HEK293 (cell line): ENCODE measurements at regions not wholly inside any gene's neighbourhood (a gene's known extent, or its start where the extent isn't known, plus 50 kb on each side); places are given as distances from the start of the nearest gene placed in this dataset.

Source experiments
- CTCF ChIA-PET: fragments of 350-600 bp; formaldehyde crosslinking; extraction: SDS; loops from one replicate; lab custom pipeline; 2021; ENCODE audit warnings: antibody characterized with exemption; lab: Yijun Ruan, JAX
- POLR2A ChIA-PET: fragments of 300-600 bp; formaldehyde crosslinking; extraction: SDS; loops from one replicate; lab custom pipeline; 2020; ENCODE audit warnings: antibody characterized with exemption, inconsistent platforms; lab: Yijun Ruan, JAX
- H3K27ac ChIP-seq: fragments of 200-500 bp; sonication (Bioruptor generic); 2 replicates; pipeline ENCODE4 v1.5.1; 2014; ENCODE audit warnings: low read depth, low read length, control low read depth, inconsistent platforms; ENCODE audit errors: extremely low read depth
- H3K36me3 ChIP-seq, 2 experiments: fragments of 200-500 bp in 1 of 2; sonication (Bioruptor generic) in 1 of 2; 1 replicate in 1 of 2; 2 replicates in 1 of 2; pipeline ENCODE4 v1.5.1; 2014 to 2017; ENCODE audit warnings: inconsistent platforms in 2 of 2, low read length in 2 of 2; ENCODE audit not compliant: control insufficient read depth in 2 of 2, insufficient read depth in 1 of 2
- H3K4me1 ChIP-seq: fragments of 200-500 bp; sonication (Bioruptor generic); 2 replicates; pipeline ENCODE4 v1.5.1; 2014; ENCODE audit warnings: mild to moderate bottlenecking, low read length, inconsistent platforms; ENCODE audit not compliant: control insufficient read depth, insufficient read depth
- H3K4me3 ChIP-seq: 2 replicates; pipeline ENCODE4 v1.5.1; 2011; ENCODE audit warnings: low read depth, mild to moderate bottlenecking, control low read depth, low read length, moderate library complexity
- H3K9me3 ChIP-seq: fragments of 200-500 bp; sonication (Bioruptor generic); 2 replicates; pipeline ENCODE4 v1.5.1; 2014; ENCODE audit warnings: low read depth, low read length, inconsistent platforms; ENCODE audit not compliant: control insufficient read depth, insufficient read depth
- GFI1B ChIP-seq: fragments of 450-650 bp; formaldehyde crosslinking; IDR thresholded peaks from 2 replicates; pipeline ENCODE4 v1.5.1; 2016; ENCODE audit warnings: missing biosample characterization, missing genetic modification characterization
- GLI4 ChIP-seq: fragments of 450-650 bp; formaldehyde crosslinking; IDR thresholded peaks from 2 replicates; pipeline ENCODE4 v1.5.1; 2016; ENCODE audit warnings: missing biosample characterization, missing genetic modification characterization
- KLF8 ChIP-seq: fragments of 450-650 bp; formaldehyde crosslinking; IDR thresholded peaks from 2 replicates; pipeline ENCODE4 v1.5.1; 2016; ENCODE audit warnings: missing biosample characterization, missing genetic modification characterization
- MEIS1 ChIP-seq: sonication (generic); formaldehyde crosslinking; IDR thresholded peaks from 2 replicates; pipeline ENCODE4 v1.8.1; 2022; ENCODE audit warnings: missing genetic modification reagents, mild to moderate bottlenecking, borderline replicate concordance
- MYNN ChIP-seq: fragments of 450-650 bp; formaldehyde crosslinking; IDR thresholded peaks from 2 replicates; pipeline ENCODE4 v1.5.1; 2016; ENCODE audit warnings: missing biosample characterization, missing genetic modification characterization, borderline replicate concordance
- TCF7L2 ChIP-seq: IDR thresholded peaks from 2 replicates; pipeline ENCODE4 v1.6.1; 2011; ENCODE audit warnings: low read depth, mild to moderate bottlenecking, inconsistent platforms, low read length, moderate library complexity, borderline replicate concordance
- ZEB2 ChIP-seq: fragments of 450-650 bp; formaldehyde crosslinking; IDR thresholded peaks from 2 replicates; pipeline ENCODE4 v1.5.1; 2016; ENCODE audit warnings: missing biosample characterization, missing genetic modification characterization
- ZIC2 ChIP-seq: fragments of 450-650 bp; formaldehyde crosslinking; IDR thresholded peaks from 2 replicates; pipeline ENCODE4 v1.5.1; 2016; ENCODE audit warnings: missing biosample characterization, missing genetic modification characterization
- ZNF132 ChIP-seq: fragments of 450-650 bp; formaldehyde crosslinking; IDR thresholded peaks from 2 replicates; pipeline ENCODE4 v1.5.1; 2017; ENCODE audit warnings: missing biosample characterization, missing genetic modification characterization, borderline replicate concordance
- ZNF133 ChIP-seq: fragments of 450-650 bp; formaldehyde crosslinking; IDR thresholded peaks from 2 replicates; pipeline ENCODE4 v1.5.1; 2016; ENCODE audit warnings: missing biosample characterization, missing genetic modification characterization
- ZNF211 ChIP-seq: fragments of 450-650 bp; formaldehyde crosslinking; IDR thresholded peaks from 2 replicates; pipeline ENCODE4 v1.5.1; 2016; ENCODE audit warnings: low read depth, missing biosample characterization, missing genetic modification characterization
- ZNF391 ChIP-seq: fragments of 450-650 bp; formaldehyde crosslinking; IDR thresholded peaks from 2 replicates; pipeline ENCODE4 v1.5.1; 2016; ENCODE audit warnings: low read depth, missing biosample characterization, missing genetic modification characterization, borderline replicate concordance
- ZNF423 ChIP-seq: fragments of 450-650 bp; formaldehyde crosslinking; IDR thresholded peaks from 2 replicates; pipeline ENCODE4 v1.5.1; 2016; ENCODE audit warnings: missing biosample characterization, missing genetic modification characterization
- ZNF501 ChIP-seq: fragments of 450-650 bp; formaldehyde crosslinking; IDR thresholded peaks from 2 replicates; pipeline ENCODE4 v1.5.1; 2016; ENCODE audit warnings: missing biosample characterization, missing genetic modification characterization
- ZNF561 ChIP-seq: fragments of 450-650 bp; IDR thresholded peaks from 2 replicates; pipeline ENCODE4 v1.5.1; 2018; ENCODE audit warnings: missing biosample characterization, missing genetic modification characterization, borderline replicate concordance
- ZNF571 ChIP-seq: fragments of 450-650 bp; formaldehyde crosslinking; IDR thresholded peaks from 2 replicates; pipeline ENCODE4 v1.5.0; 2017; ENCODE audit warnings: missing biosample characterization, missing genetic modification characterization
- ZNF707 ChIP-seq: fragments of 450-650 bp; formaldehyde crosslinking; IDR thresholded peaks from 2 replicates; pipeline ENCODE4 v1.5.1; 2016; ENCODE audit warnings: missing biosample characterization, missing genetic modification characterization
- ZNF777 ChIP-seq: fragments of 450-650 bp; formaldehyde crosslinking; IDR thresholded peaks from 2 replicates; pipeline ENCODE4 v1.5.1; 2017; ENCODE audit warnings: missing biosample characterization, missing genetic modification characterization, borderline replicate concordance
- ZNF791 ChIP-seq: fragments of 450-650 bp; formaldehyde crosslinking; IDR thresholded peaks from 2 replicates; pipeline ENCODE4 v1.5.1; 2016; ENCODE audit warnings: missing biosample characterization, missing genetic modification characterization
- ZNF830 ChIP-seq: fragments of 450-650 bp; IDR thresholded peaks from 2 replicates; pipeline ENCODE4 v1.5.0; 2018; ENCODE audit warnings: missing biosample characterization, missing genetic modification characterization, low read depth, mild to moderate bottlenecking, moderate library complexity
- ZXDB ChIP-seq: fragments of 450-650 bp; formaldehyde crosslinking; IDR thresholded peaks from 2 replicates; pipeline ENCODE4 v1.5.1; 2016; ENCODE audit warnings: missing biosample characterization, missing genetic modification characterization
- TF ChIP-seq, protein P1 (sequence below): fragments of 450-650 bp; formaldehyde crosslinking; IDR thresholded peaks from 2 replicates; pipeline ENCODE4 v1.5.1; 2016; ENCODE audit warnings: missing biosample characterization, missing genetic modification characterization
- TF ChIP-seq, protein P2 (sequence below): fragments of 450-650 bp; formaldehyde crosslinking; IDR thresholded peaks from 2 replicates; pipeline ENCODE4 v1.5.1; 2017; ENCODE audit warnings: missing biosample characterization, missing genetic modification characterization
- TF ChIP-seq, protein P3 (sequence below): fragments of 450-650 bp; IDR thresholded peaks from 2 replicates; pipeline ENCODE4 v1.5.1; 2018; ENCODE audit warnings: missing biosample characterization, mild to moderate bottlenecking, missing genetic modification characterization
- TF ChIP-seq, protein P4 (sequence below): fragments of 450-650 bp; formaldehyde crosslinking; IDR thresholded peaks from 2 replicates; pipeline ENCODE4 v1.5.1; 2016; ENCODE audit warnings: missing biosample characterization, missing genetic modification characterization
- TF ChIP-seq, protein P5 (sequence below): fragments of 450-650 bp; formaldehyde crosslinking; IDR thresholded peaks from 2 replicates; pipeline ENCODE4 v1.5.1; 2017; ENCODE audit warnings: missing biosample characterization, mild to moderate bottlenecking, missing genetic modification characterization, moderate library complexity

DNA sequence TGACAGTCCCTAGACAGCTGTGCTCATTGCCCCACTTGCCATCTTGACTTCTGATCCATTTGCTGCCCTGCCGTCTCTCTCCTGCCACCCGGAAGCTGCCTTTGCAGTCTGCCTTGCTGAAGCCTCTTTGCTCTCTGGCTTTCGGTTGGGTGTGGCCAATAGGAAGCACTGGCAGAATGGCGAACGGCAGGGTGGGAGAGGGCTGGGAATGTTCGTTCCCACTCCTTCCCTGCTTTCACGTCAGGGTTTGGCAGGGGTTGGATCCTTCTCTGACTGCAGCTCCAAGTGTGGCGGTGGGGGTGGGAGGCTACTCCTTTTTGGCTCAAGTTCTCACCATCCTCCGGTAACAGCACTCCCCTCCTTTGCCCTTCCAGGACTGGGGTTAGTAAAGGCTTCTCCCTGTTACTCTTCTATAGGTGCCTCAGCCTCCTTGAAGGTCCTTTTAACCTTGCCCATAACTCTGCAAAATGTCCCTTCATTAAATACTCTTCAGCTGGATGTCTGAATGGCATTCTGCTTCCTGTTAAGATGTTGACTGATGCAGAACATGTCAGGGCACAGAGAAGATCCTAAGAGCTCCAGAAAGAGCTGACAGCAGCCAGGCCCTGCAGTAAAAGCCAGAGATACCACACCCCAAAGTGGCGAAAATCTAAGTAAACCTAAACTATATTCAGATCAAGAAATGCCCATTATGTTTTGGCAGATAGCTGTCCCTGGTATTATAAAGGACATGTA lies 299.7 kb downstream of the CDCA7 start:
- CTCF ChIA-PET, result interaction anchor here (0.6 kb wide), 1 partner anchor 771 kb away, joined by 3 read pairs; no protein-coding TSS in a partner anchor
- no peaks in the 10 kb centered on the region for H3K36me3 ChIP-seq
- H3K4me3 ChIP-seq, result no peak overlapping the region
- POLR2A ChIA-PET, result no interaction called here
- H3K27ac ChIP-seq, result no peak overlapping the region
- TF ChIP-seq, protein P1, sequence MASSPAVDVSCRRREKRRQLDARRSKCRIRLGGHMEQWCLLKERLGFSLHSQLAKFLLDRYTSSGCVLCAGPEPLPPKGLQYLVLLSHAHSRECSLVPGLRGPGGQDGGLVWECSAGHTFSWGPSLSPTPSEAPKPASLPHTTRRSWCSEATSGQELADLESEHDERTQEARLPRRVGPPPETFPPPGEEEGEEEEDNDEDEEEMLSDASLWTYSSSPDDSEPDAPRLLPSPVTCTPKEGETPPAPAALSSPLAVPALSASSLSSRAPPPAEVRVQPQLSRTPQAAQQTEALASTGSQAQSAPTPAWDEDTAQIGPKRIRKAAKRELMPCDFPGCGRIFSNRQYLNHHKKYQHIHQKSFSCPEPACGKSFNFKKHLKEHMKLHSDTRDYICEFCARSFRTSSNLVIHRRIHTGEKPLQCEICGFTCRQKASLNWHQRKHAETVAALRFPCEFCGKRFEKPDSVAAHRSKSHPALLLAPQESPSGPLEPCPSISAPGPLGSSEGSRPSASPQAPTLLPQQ, result no peak
- no peak for TF ChIP-seq ZNF707 (tag by site-specific recombination)
- TF ChIP-seq, protein P2, sequence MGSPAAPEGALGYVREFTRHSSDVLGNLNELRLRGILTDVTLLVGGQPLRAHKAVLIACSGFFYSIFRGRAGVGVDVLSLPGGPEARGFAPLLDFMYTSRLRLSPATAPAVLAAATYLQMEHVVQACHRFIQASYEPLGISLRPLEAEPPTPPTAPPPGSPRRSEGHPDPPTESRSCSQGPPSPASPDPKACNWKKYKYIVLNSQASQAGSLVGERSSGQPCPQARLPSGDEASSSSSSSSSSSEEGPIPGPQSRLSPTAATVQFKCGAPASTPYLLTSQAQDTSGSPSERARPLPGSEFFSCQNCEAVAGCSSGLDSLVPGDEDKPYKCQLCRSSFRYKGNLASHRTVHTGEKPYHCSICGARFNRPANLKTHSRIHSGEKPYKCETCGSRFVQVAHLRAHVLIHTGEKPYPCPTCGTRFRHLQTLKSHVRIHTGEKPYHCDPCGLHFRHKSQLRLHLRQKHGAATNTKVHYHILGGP (tag by site-specific recombination), result no peak
- TF ChIP-seq ZNF791, result no peak
- TF ChIP-seq, protein P3, sequence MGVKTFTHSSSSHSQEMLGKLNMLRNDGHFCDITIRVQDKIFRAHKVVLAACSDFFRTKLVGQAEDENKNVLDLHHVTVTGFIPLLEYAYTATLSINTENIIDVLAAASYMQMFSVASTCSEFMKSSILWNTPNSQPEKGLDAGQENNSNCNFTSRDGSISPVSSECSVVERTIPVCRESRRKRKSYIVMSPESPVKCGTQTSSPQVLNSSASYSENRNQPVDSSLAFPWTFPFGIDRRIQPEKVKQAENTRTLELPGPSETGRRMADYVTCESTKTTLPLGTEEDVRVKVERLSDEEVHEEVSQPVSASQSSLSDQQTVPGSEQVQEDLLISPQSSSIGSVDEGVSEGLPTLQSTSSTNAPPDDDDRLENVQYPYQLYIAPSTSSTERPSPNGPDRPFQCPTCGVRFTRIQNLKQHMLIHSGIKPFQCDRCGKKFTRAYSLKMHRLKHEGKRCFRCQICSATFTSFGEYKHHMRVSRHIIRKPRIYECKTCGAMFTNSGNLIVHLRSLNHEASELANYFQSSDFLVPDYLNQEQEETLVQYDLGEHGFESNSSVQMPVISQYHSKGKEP (tag by site-specific recombination), result no peak
- TF ChIP-seq ZIC2 (tag by site-specific recombination), result no peak
- no peak for TF ChIP-seq ZNF571
- no peak for TF ChIP-seq ZEB2 (tag by site-specific recombination)
- no peak for TF ChIP-seq TCF7L2
- no peak for TF ChIP-seq ZNF561 (tag by site-specific recombination)
- TF ChIP-seq KLF8 (tag by site-specific recombination), result no peak
- no peaks in the 10 kb centered on the region for H3K9me3 ChIP-seq
- peaks cover 9% of the 10 kb centered on the region for H3K4me1 ChIP-seq

DNA sequence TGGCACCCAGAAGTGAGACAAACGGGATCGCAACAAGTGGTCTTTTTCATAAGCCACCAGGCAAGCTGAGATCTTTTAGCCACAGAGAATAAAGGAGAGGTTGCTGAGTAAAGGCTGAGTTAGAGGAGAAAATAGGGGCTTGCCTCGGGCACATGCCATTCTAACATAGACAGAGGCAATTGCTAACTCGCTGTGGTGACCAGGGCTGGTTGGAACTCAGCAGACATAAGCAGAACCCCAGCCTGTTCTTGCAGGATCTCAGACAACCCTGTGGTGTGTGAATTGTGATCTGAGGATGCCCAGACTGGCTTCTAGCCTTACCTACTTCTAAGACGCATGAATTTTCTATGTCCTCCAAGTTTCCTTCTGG lies 300.2 kb downstream of the CDCA7 start:
- H3K27ac ChIP-seq, result no peak overlapping the region
- TF ChIP-seq ZIC2 (tag by site-specific recombination) (no peak), ZNF211 (tag by site-specific recombination) (no peak), ZNF133 (no peak), ZNF830 (tag by site-specific recombination) (no peak), ZNF501 (tag by site-specific recombination) (no peak), ZNF132 (tag by site-specific recombination) (no peak), ZXDB (no peak), GLI4 (tag by site-specific recombination) (no peak), MYNN (tag by site-specific recombination) (no peak), ZNF423 (tag by site-specific recombination) (no peak), MEIS1 (CRISPR knock-in tag) (no peak), ZNF391 (no peak), GFI1B (tag by site-specific recombination) (no peak), ZNF777 (no peak)
- TF ChIP-seq, protein P1, result no peak
- TF ChIP-seq, protein P4, sequence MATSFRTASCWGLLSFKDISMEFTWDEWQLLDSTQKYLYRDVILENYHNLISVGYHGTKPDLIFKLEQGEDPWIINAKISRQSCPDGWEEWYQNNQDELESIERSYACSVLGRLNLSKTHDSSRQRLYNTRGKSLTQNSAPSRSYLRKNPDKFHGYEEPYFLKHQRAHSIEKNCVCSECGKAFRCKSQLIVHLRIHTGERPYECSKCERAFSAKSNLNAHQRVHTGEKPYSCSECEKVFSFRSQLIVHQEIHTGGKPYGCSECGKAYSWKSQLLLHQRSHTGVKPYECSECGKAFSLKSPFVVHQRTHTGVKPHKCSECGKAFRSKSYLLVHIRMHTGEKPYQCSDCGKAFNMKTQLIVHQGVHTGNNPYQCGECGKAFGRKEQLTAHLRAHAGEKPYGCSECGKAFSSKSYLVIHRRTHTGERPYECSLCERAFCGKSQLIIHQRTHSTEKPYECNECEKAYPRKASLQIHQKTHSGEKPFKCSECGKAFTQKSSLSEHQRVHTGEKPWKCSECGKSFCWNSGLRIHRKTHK (tag by site-specific recombination), result no peak
- TF ChIP-seq, protein P5, sequence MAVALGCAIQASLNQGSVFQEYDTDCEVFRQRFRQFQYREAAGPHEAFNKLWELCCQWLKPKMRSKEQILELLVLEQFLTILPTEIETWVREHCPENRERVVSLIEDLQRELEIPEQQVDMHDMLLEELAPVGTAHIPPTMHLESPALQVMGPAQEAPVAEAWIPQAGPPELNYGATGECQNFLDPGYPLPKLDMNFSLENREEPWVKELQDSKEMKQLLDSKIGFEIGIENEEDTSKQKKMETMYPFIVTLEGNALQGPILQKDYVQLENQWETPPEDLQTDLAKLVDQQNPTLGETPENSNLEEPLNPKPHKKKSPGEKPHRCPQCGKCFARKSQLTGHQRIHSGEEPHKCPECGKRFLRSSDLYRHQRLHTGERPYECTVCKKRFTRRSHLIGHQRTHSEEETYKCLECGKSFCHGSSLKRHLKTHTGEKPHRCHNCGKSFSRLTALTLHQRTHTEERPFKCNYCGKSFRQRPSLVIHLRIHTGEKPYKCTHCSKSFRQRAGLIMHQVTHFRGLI (tag by site-specific recombination), result no peak

More for the DNA sequence above, 300.2 kb downstream of the CDCA7 start:
- ChIA-PET POLR2A (no interaction called here), CTCF (interaction anchor here (0.6 to 1.6 kb wide), 2 partner anchors 690 to 771 kb away, joined by 3 read pairs; no protein-coding TSS in a partner anchor)
- Histone ChIP-seq H3K4me3 (no peak overlapping the region), H3K4me1 (peaks cover 7% of the 10 kb centered on the region), H3K9me3 (no peaks in the 10 kb centered on the region), H3K36me3 (no peaks in the 10 kb centered on the region)
